Fibroblast of skin of scalp (primary cell): ENCODE measurements at regions not wholly inside any gene's neighbourhood (a gene's known extent, or its start where the extent isn't known, plus 50 kb on each side); places are given as distances from the start of the nearest gene placed in this dataset.
"Not testable (repeated sequence)": the region's sequence is repeated elsewhere in the genome, so short reads cannot be mapped to it uniquely, and the experiment has no call there.

Experiments used
- DNase-seq: peaks from one replicate; pipeline ENCODE4 v3.0.0-alpha.2; 2013

- no peak for DNase-seq
Observed at GRCh38 chr17:33858682-33859081, 396.4 kb upstream of the CCL2 start.

- no peak for DNase-seq
Observed at GRCh38 chr17:33862772-33863602, 392.1 kb upstream of the CCL2 start.

GRCh38 chr17:33864758-33865229 is 390.3 kb upstream of the CCL2 start:
- DNase-seq = no peak

- no peak for DNase-seq
Observed at GRCh38 chr17:33868899-33869298, 386.2 kb upstream of the CCL2 start.

GRCh38 chr17:33870936-33871335 is 384.1 kb upstream of the CCL2 start:
- DNase-seq = no peak

- DNase-seq = peak; percentile 5
Observed at GRCh38 chr17:33871720-33872540, 383.2 kb upstream of the CCL2 start.

GRCh38 chr17:33873201-33873617 is 381.9 kb upstream of the CCL2 start:
- no peak for DNase-seq

- DNase-seq = no peak
Observed at GRCh38 chr17:33874617-33875060, 380.4 kb upstream of the CCL2 start.

- no peak for DNase-seq
Observed at GRCh38 chr17:33875973-33876372, 379.1 kb upstream of the CCL2 start.

- not testable (repeated sequence) for DNase-seq
Observed at GRCh38 chr17:33882273-33882672, 372.8 kb upstream of the CCL2 start.

- not testable (repeated sequence) for DNase-seq
Observed at GRCh38 chr17:33882677-33883076, 372.4 kb upstream of the CCL2 start.

GRCh38 chr17:33888455-33888854 is 366.6 kb upstream of the CCL2 start:
- DNase-seq = no peak

- no peak for DNase-seq
Observed at GRCh38 chr17:33889040-33889439, 366.0 kb upstream of the CCL2 start.

GRCh38 chr17:33889766-33890165 is 365.3 kb upstream of the CCL2 start:
- DNase-seq = no peak

- DNase-seq = no peak
Observed at GRCh38 chr17:33892717-33893591, 362.1 kb upstream of the CCL2 start.

GRCh38 chr17:33895491-33895890 is 359.6 kb upstream of the CCL2 start:
- DNase-seq = no peak

GRCh38 chr17:33896263-33896662 is 358.8 kb upstream of the CCL2 start:
- DNase-seq = no peak

- DNase-seq = no peak
Observed at GRCh38 chr17:33901085-33901484, 354.0 kb upstream of the CCL2 start.

GRCh38 chr17:33902901-33903449 is 352.1 kb upstream of the CCL2 start:
- DNase-seq = no peak

GRCh38 chr17:33904476-33904875 is 350.6 kb upstream of the CCL2 start:
- DNase-seq = no peak

GRCh38 chr17:33905338-33905800 is 349.7 kb upstream of the CCL2 start:
- DNase-seq = no peak
